Loucy (cell line): ENCODE measurements at regions not wholly inside any gene's neighbourhood (a gene's known extent, or its start where the extent isn't known, plus 50 kb on each side); places are given as distances from the start of the nearest gene placed in this dataset.

ENCODE experiments used
- EZH2phosphoT487 ChIP-seq: fragments of 200-600 bp; IDR thresholded peaks from 2 replicates; pipeline ENCODE4 v1.6.1; 2018; ENCODE audit warnings: antibody characterized with exemption, mild to moderate bottlenecking, moderate library complexity, borderline replicate concordance
- TF ChIP-seq, protein P1 (sequence below): fragments of 200-600 bp; sonication (generic); conservative IDR thresholded peaks from 2 replicates; pipeline ENCODE4 v1.5.1; 2014; ENCODE audit warnings: mild to moderate bottlenecking, antibody characterized with exemption, low read length

- TF ChIP-seq, protein P1, sequence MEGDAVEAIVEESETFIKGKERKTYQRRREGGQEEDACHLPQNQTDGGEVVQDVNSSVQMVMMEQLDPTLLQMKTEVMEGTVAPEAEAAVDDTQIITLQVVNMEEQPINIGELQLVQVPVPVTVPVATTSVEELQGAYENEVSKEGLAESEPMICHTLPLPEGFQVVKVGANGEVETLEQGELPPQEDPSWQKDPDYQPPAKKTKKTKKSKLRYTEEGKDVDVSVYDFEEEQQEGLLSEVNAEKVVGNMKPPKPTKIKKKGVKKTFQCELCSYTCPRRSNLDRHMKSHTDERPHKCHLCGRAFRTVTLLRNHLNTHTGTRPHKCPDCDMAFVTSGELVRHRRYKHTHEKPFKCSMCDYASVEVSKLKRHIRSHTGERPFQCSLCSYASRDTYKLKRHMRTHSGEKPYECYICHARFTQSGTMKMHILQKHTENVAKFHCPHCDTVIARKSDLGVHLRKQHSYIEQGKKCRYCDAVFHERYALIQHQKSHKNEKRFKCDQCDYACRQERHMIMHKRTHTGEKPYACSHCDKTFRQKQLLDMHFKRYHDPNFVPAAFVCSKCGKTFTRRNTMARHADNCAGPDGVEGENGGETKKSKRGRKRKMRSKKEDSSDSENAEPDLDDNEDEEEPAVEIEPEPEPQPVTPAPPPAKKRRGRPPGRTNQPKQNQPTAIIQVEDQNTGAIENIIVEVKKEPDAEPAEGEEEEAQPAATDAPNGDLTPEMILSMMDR: no peak
- TF ChIP-seq EZH2phosphoT487: no peak
Observed at GRCh38 chr22:26905076-26905475, 247.7 kb downstream of the MIAT start.
